Liver (tissue), 8 donors: ENCODE measurements at regions not wholly inside any gene's neighbourhood (a gene's known extent, or its start where the extent isn't known, plus 50 kb on each side); places are given as distances from the start of the nearest gene placed in this dataset.

Source experiments
- DNase-seq: peaks from one replicate; pipeline ENCODE4 v3.0.0-alpha.2; 2017; ENCODE audit warnings: low spot score
- H3K27ac ChIP-seq, 2 donors: one replicate each; pipeline ENCODE4 v1.7.0; 2013; ENCODE audit warnings: inconsistent platforms in 2 of 2, low read length in 2 of 2, control low read depth in 1 of 2, low read depth in 1 of 2, mild to moderate bottlenecking in 1 of 2
- H3K27me3 ChIP-seq, 4 donors: one replicate each; pipeline versions ENCODE4 v1.6.1 to v1.7.0; 2013; ENCODE audit warnings: low read length in 3 of 4, inconsistent platforms in 1 of 4, mild to moderate bottlenecking in 1 of 4, moderate library complexity in 1 of 4; ENCODE audit not compliant: control insufficient read depth in 4 of 4, insufficient read depth in 4 of 4
- H3K36me3 ChIP-seq, 4 donors: one replicate each; pipeline versions ENCODE4 v1.6.1 to v1.7.0; 2013; ENCODE audit warnings: low read length in 3 of 4, mild to moderate bottlenecking in 3 of 4, low read depth in 1 of 4, moderate library complexity in 1 of 4; ENCODE audit not compliant: control insufficient read depth in 4 of 4, insufficient read depth in 3 of 4
- H3K4me1 ChIP-seq, 4 donors: one replicate each; pipeline versions ENCODE4 v1.6.1 to v1.7.0; 2013; ENCODE audit warnings: low read length in 3 of 4, mild to moderate bottlenecking in 3 of 4, moderate library complexity in 1 of 4; ENCODE audit not compliant: control insufficient read depth in 4 of 4, insufficient read depth in 4 of 4
- H3K4me3 ChIP-seq, 3 donors: one replicate each; pipeline versions ENCODE4 v1.6.1 to v1.7.0; 2013; ENCODE audit warnings: low read length in 3 of 3, control low read depth in 1 of 3, low read depth in 1 of 3, mild to moderate bottlenecking in 1 of 3
- H3K9ac ChIP-seq, 2 donors: one replicate each; pipeline ENCODE4 v1.7.0; 2013; ENCODE audit warnings: low read length in 2 of 2, mild to moderate bottlenecking in 2 of 2, moderate library complexity in 2 of 2, control low read depth in 1 of 2, low read depth in 1 of 2
- H3K9me3 ChIP-seq, 4 donors: one replicate each; pipeline versions ENCODE4 v1.6.1 to v1.7.0; 2013; ENCODE audit warnings: low read length in 3 of 4; ENCODE audit not compliant: control insufficient read depth in 4 of 4
- CTCF ChIP-seq: fragments of 150-350 bp; IDR thresholded peaks from 2 replicates; pipeline ENCODE4 v1.5.1; 2017; ENCODE audit warnings: improper control_type of control experiment, low read depth, low read length; ENCODE audit not compliant: missing input control
- FOXA2 ChIP-seq: IDR thresholded peaks from 2 replicates; pipeline ENCODE4 v1.6.1; 2016; ENCODE audit warnings: antibody characterized with exemption
- GABPA ChIP-seq, 2 donors: IDR thresholded peaks in 1 of 2; conservative IDR thresholded peaks in 1 of 2; 2 replicates each; pipeline ENCODE4 v1.6.1; 2016; ENCODE audit warnings: antibody characterized with exemption in 2 of 2, mild to moderate bottlenecking in 1 of 2, moderate library complexity in 1 of 2
- HNF4A ChIP-seq, 2 donors: conservative IDR thresholded peaks; 2 replicates each; pipeline ENCODE4 v1.6.1; 2016; ENCODE audit warnings: antibody characterized with exemption in 2 of 2, mild to moderate bottlenecking in 2 of 2
- HNF4G ChIP-seq: IDR thresholded peaks from 2 replicates; pipeline ENCODE4 v1.6.1; 2016; ENCODE audit warnings: antibody characterized with exemption
- MAX ChIP-seq: IDR thresholded peaks from 2 replicates; pipeline ENCODE4 v1.6.1; 2016; ENCODE audit warnings: antibody characterized with exemption
- RAD21 ChIP-seq, 2 donors: IDR thresholded peaks; 2 replicates each; pipeline ENCODE4 v1.6.1; 2016; ENCODE audit warnings: antibody characterized with exemption in 2 of 2, mild to moderate bottlenecking in 2 of 2
- REST ChIP-seq: IDR thresholded peaks from 2 replicates; pipeline ENCODE4 v1.6.1; 2016; ENCODE audit warnings: antibody characterized with exemption, mild to moderate bottlenecking
- YY1 ChIP-seq: IDR thresholded peaks from 2 replicates; pipeline ENCODE4 v1.6.1; 2016; ENCODE audit warnings: antibody characterized with exemption, mild to moderate bottlenecking
- ZBTB33 ChIP-seq: IDR thresholded peaks from 2 replicates; pipeline ENCODE4 v1.6.1; 2016; ENCODE audit warnings: antibody characterized with exemption
- WGBS: extraction: QIAGEN DNeasy Blood & Tissue Kit; methylation state at CpG from one replicate; pipeline ENCODE4 v1.1.7; 2013; 5-methylcytosine and 5-hydroxymethylcytosine counted together
- donor health status: healthy.
- donor health status: healthy.
- donor health status: healthy.
- donor health status: healthy.
- donor health status: healthy.

- 61% methylated on average over 5 of the region's 5 CpGs for WGBS
- H3K27me3 ChIP-seq: no peaks in the 10 kb centered on the region
Measured at GRCh38 chr18:60215432-60215831, 157.1 kb downstream of the MC4R start.

More at GRCh38 chr18:60215432-60215831, 157.1 kb downstream of the MC4R start:
- Histone ChIP-seq H3K27ac (no peak overlapping the region), H3K9ac (no peak overlapping the region), H3K36me3 (no peaks in the 10 kb centered on the region), H3K4me1 (no peaks in the 10 kb centered on the region), H3K9me3 (no peaks in the 10 kb centered on the region), H3K4me3 (no peak overlapping the region)
- TF ChIP-seq RAD21 (IDR thresholded peaks at IDR 0.05) (no peak), MAX (no peak), REST (no peak), YY1 (no peak), FOXA2 (no peak), ZBTB33 (no peak), HNF4G (no peak), GABPA (IDR thresholded peaks at IDR 0.05 in 1 of 2, conservative IDR thresholded peaks at IDR 0.05 in 1 of 2) (no peak), CTCF (no peak), HNF4A (conservative IDR thresholded peaks at IDR 0.05) (no peak)
- no peak for DNase-seq
